ENCODE measurements at regions not wholly inside any gene's neighbourhood (a gene's known extent, or its start where the extent isn't known, plus 50 kb on each side); places are given as distances from the start of the nearest gene placed in this dataset.
"Not testable (repeated sequence)": the region's sequence is repeated elsewhere in the genome, so short reads cannot be mapped to it uniquely, and the experiment has no call there.

DNA sequence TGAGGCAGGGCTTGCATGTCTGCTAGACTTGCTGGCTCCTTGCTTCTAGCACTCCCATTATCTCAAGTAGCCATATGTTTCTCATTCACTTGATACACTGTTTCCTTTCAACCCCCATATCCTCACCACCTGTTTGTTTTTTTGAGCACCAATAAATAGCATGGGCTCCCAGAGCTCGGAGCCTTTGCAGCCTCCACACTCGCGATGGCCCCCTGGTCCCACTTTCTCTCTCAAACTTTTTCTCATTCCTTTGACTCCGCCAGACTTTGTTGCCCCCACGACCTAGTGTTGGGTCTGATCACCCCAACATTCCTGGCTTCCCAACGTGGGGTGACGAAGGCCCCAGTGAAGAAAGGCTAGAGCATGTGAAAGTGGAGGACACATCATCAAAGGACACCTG is 120.8 kb upstream of the TRIM24 start:
- ATAC-seq; H4K20me1 ChIP-seq (ENCODE audit: control insufficient read depth, insufficient read depth); H3K9ac ChIP-seq (ENCODE audit: control insufficient read depth, insufficient read depth, low read length); RAD21 ChIA-PET (ENCODE audit: unreplicated experiment); H3K36me3 ChIP-seq (ENCODE audit: control insufficient read depth in 2 of 2, insufficient read depth in 2 of 2, low read length in 1 of 2); FAIRE-seq; BruUV-seq (replicated peaks); H3K79me2 ChIP-seq (ENCODE audit: control insufficient read depth, insufficient read depth, low read length); intact Hi-C loops (cut with micrococcal nuclease; ENCODE audit: unreplicated experiment); in situ Hi-C loops (cut with MboI); H3K4me1 ChIP-seq (ENCODE audit: control insufficient read depth, insufficient read depth, low read length); H3K4me2 ChIP-seq (ENCODE audit: control insufficient read depth, insufficient read depth); DNase-seq (ENCODE audit: low read depth, low spot score); H3K27me3 ChIP-seq (replicated peaks in 1 of 2; ENCODE audit: control insufficient read depth in 2 of 2, insufficient read depth in 2 of 2, low read length in 1 of 2); H3K27ac ChIP-seq (ENCODE audit: control insufficient read depth, insufficient read depth); H3K4me3 ChIP-seq; H3K9me3 ChIP-seq (replicated peaks; ENCODE audit: control insufficient read depth, insufficient read depth, low read length); H2AFZ ChIP-seq (ENCODE audit: control insufficient read depth, low read depth, low read length): not testable (repeated sequence)
- ChIA-PET SMC1A (ENCODE audit: uncharacterized antibody, unreplicated experiment) (interaction anchor here (1.1 kb wide), 1 partner anchor 11 kb away, joined by 3 read pairs; no protein-coding TSS in a partner anchor), CTCF (interaction anchor here (0.7 kb wide), 1 partner anchor 13 kb away, joined by 3 read pairs; no protein-coding TSS in a partner anchor), POLR2A (interaction anchor here (0.6 kb wide), 1 partner anchor 25 kb away, joined by 6 read pairs; no protein-coding TSS in a partner anchor)
- 33% methylated on average over 7 of the region's 7 CpGs for WGBS (ENCODE audit: insufficient coverage, insufficient replicate concordance, low lambda C conversion rate, missing lambda C conversion rate)

DNA sequence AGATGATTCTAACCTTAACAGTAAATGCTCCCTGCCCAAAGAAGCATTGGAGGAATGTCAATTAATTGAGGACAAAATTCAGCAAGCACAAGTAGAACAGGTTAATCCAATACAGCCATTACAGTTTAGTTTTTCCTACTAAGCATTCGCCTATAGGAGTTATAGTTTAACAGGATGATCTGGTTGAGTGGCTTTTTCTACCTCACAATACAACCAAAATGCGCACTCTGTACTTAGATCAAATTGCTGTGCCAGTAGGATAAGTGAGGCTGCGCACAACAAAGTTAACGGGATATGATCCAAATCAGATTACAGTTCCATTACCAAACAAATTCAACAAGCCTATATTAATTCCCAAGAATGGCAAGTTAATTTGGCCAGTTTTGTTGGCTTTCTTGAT is 117.1 kb upstream of the TRIM24 start:
- TF ChIP-seq NR2C2 (IDR thresholded peaks at IDR 0.05; ENCODE audit: borderline replicate concordance, control insufficient read depth, insufficient read length, low read depth) (no peak), ZNF217 (IDR thresholded peaks at IDR 0.05) (no peak), ZSCAN29 (IDR thresholded peaks at IDR 0.05) (no peak), CBX3 (IDR thresholded peaks at IDR 0.05; ENCODE audit: borderline replicate concordance, low read depth) (no peak), ZZZ3 (IDR thresholded peaks at IDR 0.05; ENCODE audit: control insufficient read depth, insufficient read length, low read depth) (no peak)
- TF ChIP-seq, protein P1, sequence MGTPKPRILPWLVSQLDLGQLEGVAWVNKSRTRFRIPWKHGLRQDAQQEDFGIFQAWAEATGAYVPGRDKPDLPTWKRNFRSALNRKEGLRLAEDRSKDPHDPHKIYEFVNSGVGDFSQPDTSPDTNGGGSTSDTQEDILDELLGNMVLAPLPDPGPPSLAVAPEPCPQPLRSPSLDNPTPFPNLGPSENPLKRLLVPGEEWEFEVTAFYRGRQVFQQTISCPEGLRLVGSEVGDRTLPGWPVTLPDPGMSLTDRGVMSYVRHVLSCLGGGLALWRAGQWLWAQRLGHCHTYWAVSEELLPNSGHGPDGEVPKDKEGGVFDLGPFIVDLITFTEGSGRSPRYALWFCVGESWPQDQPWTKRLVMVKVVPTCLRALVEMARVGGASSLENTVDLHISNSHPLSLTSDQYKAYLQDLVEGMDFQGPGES (IDR thresholded peaks at IDR 0.05), result no peak
- POLR2A ChIA-PET, result no interaction called here
- BruUV-seq (replicated peaks), result no TSS peak
- Histone ChIP-seq H3K9ac (ENCODE audit: control insufficient read depth, insufficient read depth, low read length) (no peak overlapping the region), H3K27me3 (replicated peaks in 1 of 2; ENCODE audit: control insufficient read depth in 2 of 2, insufficient read depth in 2 of 2, low read length in 1 of 2) (no peaks in the 10 kb centered on the region), H3K27ac (ENCODE audit: control insufficient read depth, insufficient read depth) (no peak overlapping the region), H3K4me1 (ENCODE audit: control insufficient read depth, insufficient read depth, low read length) (no peaks in the 10 kb centered on the region), H3K4me2 (ENCODE audit: control insufficient read depth, insufficient read depth) (no peak overlapping the region), H3K36me3 (ENCODE audit: control insufficient read depth in 2 of 2, insufficient read depth in 2 of 2, low read length in 1 of 2) (no peaks in the 10 kb centered on the region), H4K20me1 (ENCODE audit: control insufficient read depth, insufficient read depth) (no peaks in the 10 kb centered on the region), H3K9me3 (replicated peaks; ENCODE audit: control insufficient read depth, insufficient read depth, low read length) (no peaks in the 10 kb centered on the region; the same call in 2 of the 3 replicates), H3K4me3 (no peak overlapping the region), H2AFZ (ENCODE audit: control insufficient read depth, low read depth, low read length) (no peak overlapping the region), H3K79me2 (ENCODE audit: control insufficient read depth, insufficient read depth, low read length) (no peaks in the 10 kb centered on the region)
- FAIRE-seq, result no peak
- RAD21 ChIA-PET (ENCODE audit: unreplicated experiment), result no interaction called here
- in situ Hi-C loops (cut with MboI), result no loop called here
- intact Hi-C loops (cut with micrococcal nuclease; ENCODE audit: unreplicated experiment), result no loop called here
- CTCF ChIA-PET, result no interaction called here
- no peak for DNase-seq (ENCODE audit: low read depth, low spot score)
- no peak for ATAC-seq
- SMC1A ChIA-PET (ENCODE audit: uncharacterized antibody, unreplicated experiment), result no interaction called here
- 46% methylated on average over 4 of the region's 4 CpGs for WGBS (ENCODE audit: insufficient coverage, insufficient replicate concordance, low lambda C conversion rate, missing lambda C conversion rate)
